Vagina (tissue), 2 donors: ENCODE measurements at regions not wholly inside any gene's neighbourhood (a gene's known extent, or its start where the extent isn't known, plus 50 kb on each side); places are given as distances from the start of the nearest gene placed in this dataset.
A peak's percentile ranks its signal among the peaks of the same experiment; 100 is the strongest.

Experiments used
- DNase-seq, 2 donors: peaks; one replicate each; pipeline ENCODE4 v3.0.0-alpha.2; 2017; ENCODE audit errors: extremely low spot score in 2 of 2
- H3K27ac ChIP-seq: fragments of 200-600 bp; sonication (generic); one replicate; pipeline ENCODE4 v1.5.1; 2019
- H3K27me3 ChIP-seq: fragments of 200-600 bp; sonication (generic); one replicate; pipeline ENCODE4 v1.5.1; 2019
- H3K36me3 ChIP-seq, 2 donors: fragments of 200-600 bp; sonication (generic); one replicate each; pipeline ENCODE4 v1.5.1; 2017 to 2019
- H3K4me1 ChIP-seq: fragments of 200-600 bp; sonication (generic); one replicate; pipeline ENCODE4 v1.5.1; 2019
- H3K4me3 ChIP-seq, 2 donors: fragments of 200-600 bp; sonication (generic); 1 replicate in 1 of 2; 2 replicates in 1 of 2; pipeline ENCODE4 v1.5.1; 2016 to 2019
- H3K9me3 ChIP-seq: fragments of 200-600 bp; sonication (generic); one replicate; pipeline ENCODE4 v1.5.1; 2019
- POLR2A ChIP-seq, 2 donors: fragments of 450-650 bp; IDR thresholded peaks; one replicate each; pipeline ENCODE4 v1.6.1; 2017; ENCODE audit warnings: antibody characterized with exemption in 2 of 2, mild to moderate bottlenecking in 2 of 2, moderate library complexity in 2 of 2
- POLR2AphosphoS5 ChIP-seq, 2 donors: sonication (generic); formaldehyde crosslinking; IDR thresholded peaks; one replicate each; pipeline ENCODE4 v1.9.0; 2017; ENCODE audit warnings: antibody characterized with exemption in 2 of 2, mild to moderate bottlenecking in 2 of 2, low read depth in 1 of 2; ENCODE audit not compliant: insufficient read depth in 1 of 2
- intact Hi-C: fragments of 100-400 bp; cut with DNase I; formaldehyde crosslinking; loops from one replicate; pipeline ENCODE4 v1.15.1; 2023
- TF ChIP-seq, protein P1 (sequence below), 3 experiments: fragments of 450-650 bp in 2 of 3; fragments of 200-600 bp in 1 of 3; sonication (generic) in 1 of 3; IDR thresholded peaks; one replicate each; pipeline ENCODE4 v1.5.1; 2017 to 2019; ENCODE audit warnings: antibody characterized with exemption in 3 of 3, mild to moderate bottlenecking in 2 of 3, moderate library complexity in 2 of 3

DNA sequence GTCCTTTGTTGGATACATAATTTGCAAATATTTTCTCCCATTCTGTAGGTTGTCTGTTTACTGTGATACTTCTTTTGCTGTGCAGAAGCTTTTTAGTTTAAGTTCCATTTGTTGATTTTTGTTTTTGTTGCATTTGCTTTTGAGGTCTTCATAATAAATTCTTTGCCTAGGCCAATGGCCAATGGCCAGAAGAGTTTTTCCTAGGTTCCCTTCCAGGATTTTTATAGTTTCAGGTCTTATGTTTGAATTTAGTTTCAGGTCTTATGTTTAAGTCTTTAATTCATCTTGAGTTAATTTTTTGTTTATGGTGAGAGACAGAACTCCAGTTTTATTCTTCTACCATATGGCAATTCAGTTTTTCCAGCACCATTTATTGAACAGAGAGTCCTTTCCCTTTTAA, 90.1 kb upstream of the GOT2 start:
- H3K9me3 ChIP-seq: no peaks in the 10 kb centered on the region
- intact Hi-C loops: no loop called here
- TF ChIP-seq POLR2A (IDR thresholded peaks at IDR 0.05): no peak
- TF ChIP-seq POLR2AphosphoS5 (IDR thresholded peaks at IDR 0.05; ENCODE audit: insufficient read depth in 1 of 2, low read depth in 1 of 2): no peak
- TF ChIP-seq, protein P1, sequence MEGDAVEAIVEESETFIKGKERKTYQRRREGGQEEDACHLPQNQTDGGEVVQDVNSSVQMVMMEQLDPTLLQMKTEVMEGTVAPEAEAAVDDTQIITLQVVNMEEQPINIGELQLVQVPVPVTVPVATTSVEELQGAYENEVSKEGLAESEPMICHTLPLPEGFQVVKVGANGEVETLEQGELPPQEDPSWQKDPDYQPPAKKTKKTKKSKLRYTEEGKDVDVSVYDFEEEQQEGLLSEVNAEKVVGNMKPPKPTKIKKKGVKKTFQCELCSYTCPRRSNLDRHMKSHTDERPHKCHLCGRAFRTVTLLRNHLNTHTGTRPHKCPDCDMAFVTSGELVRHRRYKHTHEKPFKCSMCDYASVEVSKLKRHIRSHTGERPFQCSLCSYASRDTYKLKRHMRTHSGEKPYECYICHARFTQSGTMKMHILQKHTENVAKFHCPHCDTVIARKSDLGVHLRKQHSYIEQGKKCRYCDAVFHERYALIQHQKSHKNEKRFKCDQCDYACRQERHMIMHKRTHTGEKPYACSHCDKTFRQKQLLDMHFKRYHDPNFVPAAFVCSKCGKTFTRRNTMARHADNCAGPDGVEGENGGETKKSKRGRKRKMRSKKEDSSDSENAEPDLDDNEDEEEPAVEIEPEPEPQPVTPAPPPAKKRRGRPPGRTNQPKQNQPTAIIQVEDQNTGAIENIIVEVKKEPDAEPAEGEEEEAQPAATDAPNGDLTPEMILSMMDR (IDR thresholded peaks at IDR 0.05): no peak

DNA sequence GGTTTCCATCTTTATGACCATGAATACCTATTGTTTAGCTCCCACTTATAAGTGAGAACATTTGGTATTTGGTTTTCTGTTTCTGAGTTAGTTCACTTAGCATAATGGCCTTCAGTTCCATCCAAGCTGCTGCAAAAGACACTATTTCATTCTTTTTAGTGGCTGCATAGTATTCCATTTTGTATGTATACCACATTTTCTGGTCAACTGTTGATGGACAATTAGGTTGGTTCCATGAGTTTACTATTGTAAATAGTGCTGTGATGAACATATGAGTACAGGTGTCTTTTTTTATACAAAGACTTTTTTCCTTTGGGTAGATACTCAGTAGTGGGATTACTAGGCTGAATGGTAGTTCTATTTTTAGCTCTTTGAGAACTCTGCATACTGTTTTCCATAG, 87.8 kb upstream of the GOT2 start:
- H3K9me3 ChIP-seq: no peaks in the 10 kb centered on the region
- H3K4me1 ChIP-seq: no peaks in the 10 kb centered on the region
- intact Hi-C loops: no loop called here
- TF ChIP-seq, protein P1 (IDR thresholded peaks at IDR 0.05): no peak
- TF ChIP-seq POLR2AphosphoS5 (IDR thresholded peaks at IDR 0.05; ENCODE audit: insufficient read depth in 1 of 2, low read depth in 1 of 2) (no peak), POLR2A (IDR thresholded peaks at IDR 0.05) (no peak)
- H3K27ac ChIP-seq: no peak overlapping the region
- no peak for DNase-seq
- H3K36me3 ChIP-seq: no peaks in the 10 kb centered on the region
- H3K4me3 ChIP-seq: no peak overlapping the region
- H3K27me3 ChIP-seq: no peaks in the 10 kb centered on the region

More for the DNA sequence above, 90.1 kb upstream of the GOT2 start:
- H3K36me3 ChIP-seq: no peaks in the 10 kb centered on the region
- no peak overlapping the region for H3K4me3 ChIP-seq
- no peak overlapping the region for H3K27ac ChIP-seq
- no peak for DNase-seq
- no peaks in the 10 kb centered on the region for H3K4me1 ChIP-seq
- no peaks in the 10 kb centered on the region for H3K27me3 ChIP-seq

DNA sequence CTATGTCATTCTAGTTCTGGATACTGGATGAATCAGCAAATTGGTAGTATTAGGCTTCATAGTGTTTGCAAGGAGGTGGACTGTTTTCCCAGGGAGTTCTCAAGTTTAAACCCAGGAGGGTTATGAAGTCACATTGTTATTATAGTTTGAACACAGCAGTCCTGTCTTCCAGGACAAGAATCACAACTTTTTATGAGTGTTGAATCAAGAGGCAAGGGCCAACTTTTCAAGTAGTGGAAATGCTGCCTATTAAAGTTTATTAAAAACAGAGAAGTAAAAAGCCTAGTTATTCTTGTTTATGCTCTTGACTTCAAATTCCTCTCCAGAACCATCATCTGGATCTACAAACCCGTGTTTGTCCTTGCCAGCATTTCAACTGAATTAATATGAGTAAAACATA, 86.3 kb upstream of the GOT2 start:
- H3K36me3 ChIP-seq: no peaks in the 10 kb centered on the region
- no peak for DNase-seq
- H3K27me3 ChIP-seq: no peaks in the 10 kb centered on the region
- no peaks in the 10 kb centered on the region for H3K9me3 ChIP-seq
- H3K27ac ChIP-seq: no peak overlapping the region
- intact Hi-C loops: no loop called here
- no peak for TF ChIP-seq POLR2AphosphoS5 (IDR thresholded peaks at IDR 0.05; ENCODE audit: insufficient read depth in 1 of 2, low read depth in 1 of 2)
- no peak for TF ChIP-seq POLR2A (IDR thresholded peaks at IDR 0.05)
- TF ChIP-seq, protein P1 (IDR thresholded peaks at IDR 0.05): no peak
- H3K4me1 ChIP-seq: no peaks in the 10 kb centered on the region
- H3K4me3 ChIP-seq: no peak overlapping the region

DNA sequence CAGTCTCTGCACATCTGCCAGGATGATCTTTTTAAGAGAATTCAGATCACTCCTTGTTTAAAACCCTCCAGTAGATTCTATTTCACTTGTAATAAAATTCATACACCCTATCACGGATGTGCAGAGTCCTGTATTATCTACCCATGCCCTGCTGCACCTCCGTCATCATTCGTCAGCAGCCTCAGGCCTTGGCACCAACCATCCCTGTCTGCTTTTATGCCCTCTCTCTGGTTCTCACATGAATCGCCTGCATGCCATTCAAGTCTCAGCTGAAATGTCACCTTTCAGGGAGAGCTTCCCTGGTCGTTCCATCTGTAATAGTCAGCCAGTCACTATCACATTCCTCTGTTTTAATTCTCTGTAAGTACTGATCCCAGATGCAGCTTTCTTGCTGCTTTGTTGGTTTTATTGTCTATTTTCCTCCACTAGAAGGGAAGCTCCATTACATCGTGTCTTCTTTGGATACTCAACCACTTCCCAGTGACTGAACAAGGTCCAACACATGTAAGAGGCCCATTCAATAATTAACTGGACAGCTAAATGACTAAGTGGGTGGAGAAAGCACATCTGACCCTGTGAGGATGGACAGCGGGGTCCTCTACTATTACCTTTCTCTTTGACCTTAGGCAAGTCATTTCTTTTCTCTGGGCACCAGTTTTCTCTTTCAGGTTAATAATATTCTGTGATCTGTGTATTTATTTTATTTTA, 81.2 kb upstream of the GOT2 start:
- no peaks in the 10 kb centered on the region for H3K36me3 ChIP-seq
- H3K9me3 ChIP-seq: no peaks in the 10 kb centered on the region
- TF ChIP-seq POLR2AphosphoS5 (IDR thresholded peaks at IDR 0.05; ENCODE audit: insufficient read depth in 1 of 2, low read depth in 1 of 2) (no peak), POLR2A (IDR thresholded peaks at IDR 0.05) (no peak)
- TF ChIP-seq, protein P1 (IDR thresholded peaks at IDR 0.05): no peak
- peaks cover 6% of the 10 kb centered on the region for H3K4me1 ChIP-seq
- intact Hi-C loops: no loop called here
- H3K4me3 ChIP-seq: no peak overlapping the region
- DNase-seq: no peak
- no peak overlapping the region for H3K27ac ChIP-seq
- H3K27me3 ChIP-seq: no peaks in the 10 kb centered on the region

DNA sequence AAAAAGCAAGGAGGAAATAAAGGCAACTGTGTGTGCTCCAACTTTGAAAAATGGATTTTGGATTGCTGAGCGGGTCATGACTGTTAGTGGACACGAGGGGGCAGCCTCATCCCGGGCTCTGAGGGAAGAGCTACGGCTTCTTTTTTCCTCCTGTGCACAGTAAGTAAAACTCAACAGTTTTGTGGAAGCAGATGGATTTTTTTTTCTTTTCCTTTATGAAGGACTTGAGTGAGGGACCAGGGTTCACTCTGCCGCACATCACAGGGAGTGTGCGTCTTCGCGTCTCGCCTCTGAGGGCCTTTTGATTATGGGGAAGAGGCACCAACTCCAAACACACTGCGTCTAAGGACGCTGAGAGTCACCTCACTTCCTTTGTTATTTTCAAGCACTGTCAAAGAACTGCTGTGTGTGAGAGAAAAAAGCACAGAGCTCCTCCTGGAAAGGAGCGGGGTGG, 80.3 kb upstream of the GOT2 start:
- peak overlapping the region in 1 of 2 donors; percentile 25 for H3K4me3 ChIP-seq
- H3K4me1 ChIP-seq: peaks cover 6% of the 10 kb centered on the region
- intact Hi-C loops: no loop called here
- no peaks in the 10 kb centered on the region for H3K36me3 ChIP-seq
- no peak overlapping the region for H3K27ac ChIP-seq
- no peak for DNase-seq
- no peak for TF ChIP-seq POLR2AphosphoS5 (IDR thresholded peaks at IDR 0.05; ENCODE audit: insufficient read depth in 1 of 2, low read depth in 1 of 2)
- TF ChIP-seq, protein P1 (IDR thresholded peaks at IDR 0.05): peak; percentile 34 to 82 (median 61)
- no peaks in the 10 kb centered on the region for H3K9me3 ChIP-seq
- H3K27me3 ChIP-seq: no peaks in the 10 kb centered on the region
